Stimulated activated CD8-positive, alpha-beta memory T cell treated with anti-CD3 and anti-CD28 coated beads, Interleukin-2, amount 100 ng/mL, for 1 hour (primary cell): ENCODE measurements at regions not wholly inside any gene's neighbourhood (a gene's known extent, or its start where the extent isn't known, plus 50 kb on each side); places are given as distances from the start of the nearest gene placed in this dataset.
"Not testable (repeated sequence)": the region's sequence is repeated elsewhere in the genome, so short reads cannot be mapped to it uniquely, and the experiment has no call there.

Experiments used
- DNase-seq, 2 donors: peaks; one replicate each; pipeline ENCODE4 v3.0.0-alpha.2; 2020; ENCODE audit warnings: low read depth in 2 of 2

DNA sequence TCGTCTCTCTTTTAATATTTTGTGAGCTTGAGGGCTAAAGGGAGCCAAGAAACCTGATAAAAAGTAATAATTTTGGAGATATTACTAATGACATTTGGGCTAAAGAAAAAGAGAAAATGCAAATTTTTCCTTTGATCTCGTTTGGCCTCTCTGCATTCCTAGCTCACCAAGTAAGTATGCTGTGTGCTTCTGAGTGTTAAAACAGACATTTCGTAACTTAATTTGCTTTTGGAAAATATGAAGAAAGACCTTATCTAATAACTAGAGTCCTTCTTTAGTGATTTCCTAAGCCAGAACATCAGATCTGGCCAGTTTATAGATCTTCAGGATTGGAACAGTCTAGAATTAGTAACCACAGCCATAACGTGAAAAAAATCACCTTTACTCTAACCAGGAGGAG, 872.9 kb upstream of the SLC35B3 start:
- DNase-seq, result no peak

DNA sequence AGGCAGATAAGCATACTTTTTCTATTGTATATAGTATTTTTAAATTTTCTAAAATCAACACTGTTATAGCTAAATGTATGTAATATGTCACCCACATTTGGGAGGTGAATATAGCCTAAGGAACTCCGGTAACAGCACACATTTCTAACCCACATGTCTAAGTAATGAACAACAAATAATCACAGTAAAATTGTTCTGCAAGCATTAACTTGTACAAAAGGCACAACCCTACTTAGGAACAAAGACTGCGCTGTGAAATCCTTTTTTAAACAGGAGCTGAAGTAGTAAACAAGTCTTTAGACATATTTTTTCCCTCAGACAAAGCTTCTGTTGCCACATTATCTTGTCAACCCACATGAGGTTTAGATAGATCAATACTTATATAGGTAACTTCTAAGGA, 872.4 kb upstream of the SLC35B3 start:
- no peak for DNase-seq

DNA sequence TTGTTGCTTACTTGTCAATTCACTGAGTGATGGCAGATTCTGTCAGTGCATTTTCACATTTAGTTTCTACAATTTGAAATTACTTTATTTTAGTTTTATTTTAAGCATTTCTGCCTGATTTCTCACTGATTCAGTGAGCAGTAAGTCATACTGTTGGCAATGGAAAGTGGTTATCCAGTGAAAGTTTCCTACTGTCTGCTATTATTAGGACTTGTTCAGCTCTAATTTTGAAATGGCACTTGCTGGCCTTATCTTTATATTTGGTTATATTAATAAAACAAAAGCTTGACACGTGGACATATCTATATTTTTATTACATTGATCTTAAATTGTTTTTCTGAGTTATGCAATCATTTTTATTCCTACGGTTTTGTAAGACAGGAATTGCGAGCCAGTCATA, 871.8 kb upstream of the SLC35B3 start:
- DNase-seq, result no peak

DNA sequence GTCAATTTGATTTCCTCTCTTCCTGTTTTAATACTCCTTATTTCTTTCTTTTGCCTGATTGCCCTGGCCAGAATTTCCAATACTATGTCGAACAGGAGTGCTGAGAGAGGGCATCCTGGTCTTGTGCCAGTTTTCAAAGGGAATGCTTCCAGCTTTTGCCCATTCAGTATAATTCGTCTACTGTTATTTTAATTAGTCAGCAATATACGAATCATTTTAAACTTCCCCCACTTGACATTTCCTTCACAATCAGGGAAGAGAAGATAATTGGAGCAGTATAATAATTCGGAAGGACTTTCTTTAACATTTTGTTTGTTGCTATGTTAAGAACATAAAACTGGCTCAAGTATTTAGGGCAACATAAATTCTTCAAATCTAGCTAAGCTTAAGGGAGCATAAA, 860.3 kb upstream of the SLC35B3 start:
- DNase-seq, result no peak

DNA sequence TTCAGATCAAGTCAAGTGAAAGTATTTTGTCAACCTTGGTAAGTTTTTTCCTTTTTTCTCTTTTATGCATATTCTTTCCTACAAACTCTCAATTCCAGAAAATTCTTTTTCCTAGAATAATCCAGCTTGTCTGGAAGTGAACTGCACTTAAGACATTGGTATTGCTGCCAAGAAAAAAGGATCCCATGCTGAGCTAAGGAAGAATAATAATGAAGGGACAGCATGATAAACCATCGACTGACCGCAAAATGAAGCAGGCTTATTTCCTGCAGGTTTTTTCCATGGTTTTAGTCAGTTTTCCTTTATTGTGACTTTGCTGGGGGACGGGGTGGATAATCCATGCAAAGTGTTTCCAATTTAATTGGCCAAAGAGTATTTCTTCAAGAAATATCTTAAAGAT, 857.6 kb upstream of the SLC35B3 start:
- no peak for DNase-seq

DNA sequence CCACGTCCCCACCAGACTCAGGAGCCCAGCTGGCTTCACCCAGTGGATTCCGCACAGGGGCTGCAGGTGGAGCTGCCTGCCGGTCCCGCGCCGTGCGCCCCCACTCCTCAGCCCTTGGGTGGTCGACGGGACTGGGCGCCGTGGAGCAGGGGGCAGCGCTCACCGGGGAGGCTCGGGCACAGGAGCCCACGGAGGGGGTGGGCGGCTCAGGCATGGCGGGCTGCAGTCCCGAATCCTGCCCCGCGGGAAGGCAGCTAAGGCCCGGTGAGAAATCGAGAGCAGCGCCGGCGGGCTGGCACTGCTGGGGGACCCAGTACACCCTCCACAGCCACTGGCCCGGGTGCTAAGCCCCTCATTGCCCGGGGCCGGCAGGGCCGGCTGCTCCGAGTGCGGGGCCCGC, 855.0 kb upstream of the SLC35B3 start:
- DNase-seq, result not testable (repeated sequence)

DNA sequence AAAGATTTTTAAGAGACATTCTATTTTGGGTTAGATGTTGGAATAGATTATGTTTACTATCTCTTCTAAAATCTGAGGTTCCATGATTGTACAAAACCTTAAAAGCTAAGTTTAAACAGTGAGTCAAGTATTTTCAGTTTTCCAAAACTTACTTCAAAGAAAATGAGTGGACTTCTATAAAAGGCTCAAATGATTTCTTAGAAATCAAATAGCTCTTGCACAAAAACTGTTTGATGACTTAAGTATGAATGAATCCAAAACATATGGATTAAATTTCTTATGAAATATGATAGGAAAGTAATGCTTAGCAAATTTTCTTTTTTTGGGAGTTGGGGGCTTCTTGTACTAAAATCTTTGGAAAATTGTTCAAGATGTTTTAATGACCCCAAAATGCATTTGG, 837.3 kb upstream of the SLC35B3 start:
- no peak for DNase-seq

DNA sequence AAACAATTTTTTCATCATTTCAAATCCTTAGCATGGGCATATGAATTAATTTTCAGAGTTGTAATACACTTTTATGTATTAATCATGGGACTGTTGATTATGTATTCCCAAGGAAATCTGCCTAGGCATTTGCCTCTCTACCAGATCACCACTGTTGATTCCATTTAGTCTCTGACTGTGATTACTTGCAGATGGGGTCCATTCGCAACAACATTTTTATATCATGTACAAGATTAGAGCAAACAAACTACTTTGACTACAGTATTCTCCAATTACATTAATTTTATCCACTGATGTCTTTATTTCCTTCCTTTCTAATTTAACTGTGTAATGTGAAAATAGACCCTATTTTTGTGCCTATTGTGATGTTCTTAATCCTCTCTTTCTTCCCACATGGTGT, 831.4 kb upstream of the SLC35B3 start:
- DNase-seq, result no peak

DNA sequence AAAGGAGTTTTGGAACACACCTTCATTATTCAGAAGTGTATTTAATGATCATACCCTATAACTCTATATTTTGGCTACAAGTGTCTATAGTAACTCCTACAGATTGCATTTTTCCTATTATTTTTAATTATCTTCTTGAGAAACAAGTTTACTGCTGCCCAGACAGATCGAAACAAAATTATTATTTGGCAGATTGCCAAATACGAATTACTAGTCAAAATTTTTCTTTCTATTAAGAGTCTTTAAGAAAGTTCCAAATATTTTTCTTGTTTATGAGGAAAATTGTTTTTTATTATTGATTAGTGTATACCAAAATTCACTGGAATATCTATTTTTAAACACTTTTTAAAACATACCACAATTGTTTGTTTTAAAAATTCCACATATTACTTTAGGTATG, 821.9 kb upstream of the SLC35B3 start:
- no peak for DNase-seq

DNA sequence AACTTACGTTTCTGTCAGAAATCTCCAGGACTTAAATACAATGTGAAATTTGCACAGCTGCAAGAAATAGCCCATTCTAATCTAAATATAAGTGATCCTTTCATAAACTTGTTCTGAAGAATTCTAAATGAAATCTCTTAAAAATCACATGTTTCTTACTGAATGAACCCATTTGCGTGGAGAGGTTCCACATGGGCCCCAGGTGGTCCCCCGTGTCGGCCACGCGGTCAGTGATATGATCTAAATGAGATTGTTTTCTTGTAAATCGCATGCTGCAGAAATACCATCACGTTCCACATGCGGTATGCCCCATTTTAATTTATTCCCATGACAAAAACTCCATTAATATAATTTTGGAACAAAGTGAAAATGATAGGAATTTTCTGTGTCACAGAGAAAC, 818.9 kb upstream of the SLC35B3 start:
- no peak for DNase-seq

DNA sequence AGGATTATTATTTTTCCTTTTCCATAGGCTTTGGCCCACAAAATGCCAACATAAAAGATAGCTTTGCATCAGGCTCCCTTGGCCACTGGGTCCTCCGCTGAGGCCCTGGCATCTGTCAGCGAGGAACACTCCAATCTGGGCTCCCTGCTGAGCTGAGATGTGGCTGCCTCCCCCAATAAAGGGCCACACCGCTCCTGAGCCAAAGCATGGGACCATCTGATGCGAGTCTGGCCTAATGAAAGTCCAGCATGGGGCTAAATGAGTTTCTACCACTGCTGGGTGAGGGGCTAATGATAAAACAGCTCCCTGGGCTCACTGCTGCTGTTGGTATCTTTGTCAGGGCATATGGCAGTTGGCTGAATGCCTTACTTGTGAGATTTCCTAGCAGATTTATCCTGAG, 817.5 kb upstream of the SLC35B3 start:
- no peak for DNase-seq

DNA sequence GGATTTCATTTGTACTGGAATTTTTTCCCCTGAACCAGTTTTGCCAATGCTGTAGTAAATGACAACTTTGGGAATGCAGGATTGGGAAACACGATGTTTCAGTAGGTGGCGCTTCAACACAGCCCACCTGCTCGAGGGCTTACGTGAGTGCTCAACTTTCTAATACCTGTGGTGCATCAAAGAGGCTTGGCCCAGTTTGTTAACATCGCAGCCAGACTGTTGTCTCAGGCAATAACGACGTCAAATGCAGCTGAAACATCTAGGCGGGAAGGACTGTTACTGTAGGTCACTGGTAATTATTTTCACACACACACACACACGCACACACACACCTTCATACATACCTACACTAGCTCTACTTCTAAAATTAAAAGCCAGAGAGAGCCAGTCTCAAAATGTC, 815.5 kb upstream of the SLC35B3 start:
- DNase-seq, result no peak

DNA sequence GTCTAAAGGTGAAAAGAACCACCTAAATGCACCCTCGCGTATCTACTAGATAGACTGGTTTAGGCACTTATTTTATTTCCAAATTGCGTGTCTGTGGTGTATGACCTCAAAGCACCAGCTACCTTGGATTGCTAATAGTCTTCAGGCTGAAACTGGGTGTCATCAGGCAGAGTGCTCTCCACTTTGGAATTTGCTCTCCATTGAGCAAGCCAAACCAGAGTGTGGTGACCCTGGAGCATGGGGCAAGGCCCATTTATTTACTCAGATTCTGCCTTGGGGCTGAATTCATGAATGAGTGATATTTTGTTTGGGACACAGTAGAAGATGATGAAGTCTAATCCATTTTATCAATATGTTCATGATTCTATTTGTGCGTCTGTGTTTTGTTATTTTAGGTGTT, 812.8 kb upstream of the SLC35B3 start:
- no peak for DNase-seq

DNA sequence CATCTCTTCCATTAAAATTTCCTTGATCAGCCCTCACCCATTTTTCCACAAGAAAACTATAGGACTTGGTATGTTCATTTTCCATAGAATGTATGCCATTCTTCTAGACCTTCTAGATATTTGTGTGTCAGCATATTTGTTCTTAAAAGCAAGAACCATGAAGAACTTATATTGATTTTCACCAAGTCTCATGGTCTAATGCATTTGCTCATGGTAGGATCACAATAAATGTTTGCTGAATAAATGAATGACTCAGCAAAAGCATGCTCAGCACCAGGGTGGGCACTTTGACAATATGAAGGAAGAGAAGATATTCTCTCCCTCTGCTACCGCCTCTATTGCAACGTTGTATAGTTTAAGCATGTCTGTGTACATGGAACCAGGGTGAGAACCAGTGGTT, 805.5 kb upstream of the SLC35B3 start:
- DNase-seq, result no peak

DNA sequence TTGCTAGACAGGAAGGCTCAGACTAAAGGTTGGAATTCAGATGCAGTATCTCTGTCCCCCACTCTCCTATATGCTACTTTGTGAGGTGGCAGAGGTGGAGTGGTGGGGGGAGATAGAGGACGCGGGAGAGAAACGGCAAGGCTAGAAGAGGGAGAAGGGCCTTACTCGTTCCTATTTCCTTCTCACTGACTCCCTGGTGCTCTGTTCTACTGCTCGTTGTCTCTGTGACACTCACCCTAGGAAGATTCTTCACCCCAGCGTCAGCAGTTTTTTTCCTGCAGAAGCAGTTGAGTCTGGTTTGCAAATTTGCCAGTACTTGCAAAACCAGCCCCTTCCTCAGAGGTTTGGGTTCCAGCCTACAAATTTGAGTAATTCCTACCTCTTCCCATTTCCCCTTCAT, 801.1 kb upstream of the SLC35B3 start:
- DNase-seq, result no peak

DNA sequence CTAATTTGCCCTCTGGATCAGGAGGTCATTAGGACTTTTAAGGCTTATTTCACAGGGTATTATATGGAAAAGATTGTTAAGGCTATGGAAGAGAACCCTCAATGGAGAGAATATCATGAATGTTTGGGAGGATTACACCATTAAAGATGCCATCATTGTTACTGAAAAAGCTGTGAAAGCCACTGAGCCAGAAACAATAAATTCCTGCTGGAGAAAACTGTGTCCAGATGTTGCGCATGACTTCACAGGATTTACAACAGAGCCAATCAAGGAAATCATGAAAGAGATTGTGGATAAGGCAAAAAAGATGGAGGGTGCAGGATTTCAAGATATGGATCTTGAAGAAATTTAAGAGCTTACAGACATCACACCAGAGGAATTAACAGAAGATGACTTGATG, 798.3 kb upstream of the SLC35B3 start:
- no peak for DNase-seq

DNA sequence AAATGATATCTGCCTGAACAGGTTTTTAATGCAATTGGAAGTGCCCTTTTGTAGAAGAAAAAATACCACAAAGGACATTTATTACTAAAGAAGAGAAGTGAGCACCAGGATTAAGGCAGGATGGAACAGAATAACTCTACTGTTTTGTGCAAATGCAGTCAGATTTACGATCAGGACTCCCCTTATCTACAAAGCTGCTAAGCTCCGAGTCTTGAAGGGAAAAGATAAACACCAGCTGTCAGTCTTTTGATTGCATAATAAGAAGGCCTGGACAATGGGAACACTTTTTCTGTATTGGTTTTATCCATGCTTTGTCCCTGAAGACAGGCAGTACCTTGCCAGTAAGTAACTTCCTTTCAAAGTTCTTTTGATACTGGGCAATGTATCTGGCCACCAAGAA, 797.9 kb upstream of the SLC35B3 start:
- DNase-seq, result no peak

DNA sequence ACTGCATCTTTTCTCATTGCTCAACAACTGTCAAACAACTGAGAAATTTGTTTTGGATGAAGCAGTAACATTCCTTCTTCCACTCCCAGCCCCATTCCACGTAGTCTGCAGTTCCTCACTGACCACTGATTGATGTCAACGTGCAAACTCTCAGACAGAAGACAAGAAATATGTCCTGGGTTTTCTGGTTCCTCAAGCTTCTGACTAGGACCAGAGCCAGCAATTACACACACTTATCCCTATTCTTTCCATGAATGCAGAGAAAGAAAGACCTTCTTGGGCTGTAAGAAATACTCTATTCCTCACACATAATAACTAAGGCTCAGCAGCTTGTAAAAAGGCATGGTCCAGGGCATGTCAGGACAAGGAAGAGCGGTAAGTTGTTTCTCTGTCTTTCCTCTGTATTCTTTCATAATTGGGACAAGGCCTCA, 790.1 kb upstream of the SLC35B3 start:
- no peak for DNase-seq

DNA sequence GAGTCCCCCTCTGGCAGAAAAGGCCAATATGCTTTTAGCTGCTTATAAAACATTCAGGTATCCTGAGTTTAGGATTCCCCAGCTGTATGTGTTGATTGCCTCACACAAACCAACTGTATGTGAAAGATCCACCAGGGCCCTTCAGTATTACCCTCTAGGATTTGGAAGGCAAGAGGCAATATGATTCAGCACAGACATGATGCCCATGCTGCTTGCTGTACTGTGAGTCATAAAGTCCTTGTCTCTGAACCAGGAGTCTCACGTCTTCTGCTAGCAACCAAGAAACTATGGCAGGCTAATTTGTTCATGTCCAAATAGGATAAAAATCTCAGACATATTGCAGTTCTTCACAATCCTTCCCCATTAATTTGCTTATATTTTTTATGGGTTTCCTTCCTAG, 789.2 kb upstream of the SLC35B3 start:
- DNase-seq, result no peak

DNA sequence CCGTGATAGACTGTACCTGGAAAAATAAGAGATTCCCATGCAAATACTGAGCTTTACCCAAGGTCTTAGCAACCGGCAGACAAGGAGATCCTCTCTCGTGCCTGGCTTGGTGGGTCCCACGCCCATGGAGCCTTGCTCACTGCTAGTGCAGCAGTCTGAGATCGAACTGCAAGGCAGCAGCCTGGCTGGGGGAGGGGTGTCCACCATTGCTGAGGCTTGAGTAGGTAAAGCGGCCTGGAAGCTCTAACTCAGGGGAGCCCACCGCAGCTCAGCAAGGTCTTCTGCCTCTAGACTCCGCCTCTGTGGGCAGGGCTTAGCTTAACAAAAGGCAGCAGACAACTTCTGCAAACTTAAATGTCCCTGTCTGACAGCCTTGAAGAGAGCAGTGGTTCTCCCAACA, 778.4 kb upstream of the SLC35B3 start:
- not testable (repeated sequence) for DNase-seq

DNA sequence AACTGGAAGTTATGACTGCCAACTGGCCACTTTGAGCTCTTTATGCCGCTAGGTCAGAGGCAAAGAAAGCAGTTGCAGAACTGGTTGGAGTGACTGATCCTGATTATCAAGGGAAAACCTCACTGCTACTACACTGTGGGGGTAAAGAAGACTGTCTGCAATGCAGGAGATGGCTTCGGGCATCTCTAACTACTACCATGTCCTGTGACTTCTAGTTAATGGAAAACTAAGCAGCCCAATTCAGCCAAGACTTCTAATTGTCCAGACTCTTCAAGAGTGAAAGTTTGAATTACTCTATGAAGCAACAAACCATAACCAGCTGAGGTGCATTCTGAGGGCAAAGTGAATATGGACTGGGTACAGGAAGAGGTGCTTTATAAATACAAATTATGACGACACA, 773.6 kb upstream of the SLC35B3 start:
- DNase-seq, result no peak

DNA sequence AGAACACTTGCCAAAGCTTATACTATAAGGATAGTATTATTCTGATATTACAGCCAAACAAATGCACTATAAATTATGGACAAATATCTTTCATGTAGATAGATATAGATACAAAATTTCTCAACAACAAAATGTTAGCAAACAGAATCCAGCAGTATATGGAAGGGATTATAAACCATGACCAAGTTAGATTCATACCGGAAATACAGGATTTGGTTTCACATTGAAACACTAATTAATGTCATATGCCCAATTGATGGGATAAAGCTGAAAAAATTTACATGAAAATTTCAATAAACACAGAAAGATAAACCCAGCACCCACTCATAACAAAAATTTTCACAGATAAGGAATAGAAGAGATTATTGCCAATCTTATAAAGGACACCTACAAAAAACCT, 770.3 kb upstream of the SLC35B3 start:
- no peak for DNase-seq

DNA sequence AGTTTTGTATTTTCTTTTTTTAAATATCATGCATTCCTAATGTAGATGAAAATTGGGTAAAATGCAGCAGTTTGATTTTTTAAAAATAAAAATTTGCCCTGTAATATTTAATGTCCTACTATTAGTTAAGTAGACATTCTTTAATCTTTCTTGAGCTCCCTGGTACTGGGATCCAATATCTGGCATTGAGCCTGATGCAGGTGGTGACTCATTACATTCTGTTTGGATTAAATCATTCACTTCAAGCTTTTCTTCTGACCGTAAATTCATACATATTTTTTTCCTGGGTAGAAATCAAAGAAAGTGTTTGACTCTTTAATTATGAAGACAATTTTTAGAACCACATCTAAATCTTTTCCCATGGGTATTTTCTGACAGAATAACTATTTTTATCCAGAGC, 768.8 kb upstream of the SLC35B3 start:
- DNase-seq, result no peak

DNA sequence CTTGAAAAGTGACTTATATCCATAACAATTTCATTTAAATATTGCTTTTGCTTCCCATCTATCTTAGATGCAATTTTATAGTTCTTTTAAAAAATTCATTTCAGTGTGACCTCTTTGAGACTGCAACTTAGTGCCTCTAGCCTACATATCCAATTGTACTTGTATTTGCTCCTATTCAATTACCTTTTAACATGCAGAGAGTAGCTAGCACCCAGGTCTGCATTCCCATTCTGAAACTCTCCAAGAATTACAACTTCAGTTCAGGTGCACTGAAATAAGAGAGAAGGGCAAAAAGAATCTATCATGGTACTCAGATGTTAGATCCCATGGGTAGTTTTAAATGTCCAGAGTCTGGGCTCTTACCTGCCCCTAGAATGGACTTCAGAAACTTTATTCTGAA, 765.4 kb upstream of the SLC35B3 start:
- DNase-seq, result no peak

DNA sequence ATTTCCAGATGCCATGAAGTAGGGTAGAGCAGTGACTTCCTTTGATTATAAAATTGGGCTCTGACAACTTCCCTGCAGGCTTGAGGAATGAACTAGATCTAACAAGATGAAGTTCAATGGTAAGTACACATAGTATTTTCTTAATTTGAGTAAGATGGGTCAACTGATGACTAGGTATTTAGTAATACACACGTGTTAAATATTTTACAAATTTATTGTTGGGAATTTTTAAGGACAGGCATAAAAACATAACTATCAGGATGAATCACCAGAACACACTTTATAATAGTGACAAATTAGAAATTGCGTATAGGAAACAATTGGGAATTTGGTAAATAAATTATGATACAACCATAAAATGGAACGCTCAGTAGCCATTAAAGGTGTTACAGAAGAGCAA, 762.4 kb upstream of the SLC35B3 start:
- DNase-seq, result no peak
